IMR-90 (cell line): ENCODE measurements at regions not wholly inside any gene's neighbourhood (a gene's known extent, or its start where the extent isn't known, plus 50 kb on each side); places are given as distances from the start of the nearest gene placed in this dataset.

Experiments
- ATAC-seq: fragments of 200-7000 bp; cut with Tn5 transposase; 2 replicates; pipeline ENCODE4 v1.9.1; 2020; ENCODE audit warnings: low read depth, mild to moderate bottlenecking, moderate library complexity
- BruUV-seq: library from RNA; stranded (reverse); fragments of 400-500 nt; replicated peaks from 2 replicates; lab custom pipeline; 2021; lab: Mats Ljungman, UMichigan
- CTCF ChIA-PET: fragments of 300-600 bp; formaldehyde crosslinking; extraction: SDS; loops from one replicate; lab custom pipeline; 2021; ENCODE audit warnings: antibody characterized with exemption; lab: Yijun Ruan, JAX
- POLR2A ChIA-PET: fragments of 300-600 bp; sonication (Branson Sonifier 250); formaldehyde crosslinking; loops from one replicate; lab custom pipeline; 2022; ENCODE audit warnings: antibody characterized with exemption; ENCODE audit not compliant: unreplicated experiment; lab: Charles Lee
- DNase-seq: peaks from one replicate; pipeline ENCODE4 v3.0.0; 2013
- H2AFZ ChIP-seq: replicated peaks from 2 replicates; pipeline ENCODE3; 2013; ENCODE audit warnings: low read length, mild to moderate bottlenecking; ENCODE audit not compliant: poor library complexity
- H2AK5ac ChIP-seq: 2 replicates; pipeline ENCODE4 v1.6.1; 2013; ENCODE audit warnings: low read depth, low read length, inconsistent platforms
- H2AK9ac ChIP-seq: replicated peaks from 2 replicates; pipeline ENCODE3; 2013; ENCODE audit warnings: mild to moderate bottlenecking, low read depth, low read length, moderate library complexity; ENCODE audit not compliant: poor library complexity
- H2BK120ac ChIP-seq: 2 replicates; pipeline ENCODE4 v1.6.1; 2013; ENCODE audit warnings: low read depth, low read length, inconsistent platforms
- H2BK15ac ChIP-seq: 3 replicates; pipeline ENCODE4 v1.6.1; 2013; ENCODE audit warnings: low read depth, low read length, inconsistent platforms
- H2BK20ac ChIP-seq: 2 replicates; pipeline ENCODE4 v1.6.1; 2013; ENCODE audit warnings: low read depth, mild to moderate bottlenecking, inconsistent platforms, low read length, moderate library complexity
- H2BK5ac ChIP-seq: 2 replicates; pipeline ENCODE4 v1.6.1; 2013; ENCODE audit warnings: mild to moderate bottlenecking, low read depth, low read length, inconsistent platforms; ENCODE audit not compliant: poor library complexity, severe bottlenecking
- H3K14ac ChIP-seq: replicated peaks from 2 replicates; pipeline ENCODE4 v1.6.1; 2013; ENCODE audit warnings: low read depth, low read length, inconsistent platforms
- H3K18ac ChIP-seq: 2 replicates; pipeline ENCODE4 v1.6.1; 2013; ENCODE audit warnings: low read depth, low read length, control low read depth
- H3K23ac ChIP-seq: 2 replicates; pipeline ENCODE4 v1.6.1; 2013; ENCODE audit warnings: low read depth, low read length, inconsistent platforms
- H3K27ac ChIP-seq: 2 replicates; pipeline ENCODE4 v1.5.1; 2013; ENCODE audit warnings: mild to moderate bottlenecking, control low read depth, low read length; ENCODE audit not compliant: insufficient read depth
- H3K27me3 ChIP-seq: 2 replicates; pipeline ENCODE4 v1.6.1; 2013; ENCODE audit warnings: low read length; ENCODE audit not compliant: control insufficient read depth, insufficient read depth
- H3K36me3 ChIP-seq: 2 replicates; pipeline ENCODE4 v1.6.1; 2013; ENCODE audit warnings: low read length, mixed read lengths; ENCODE audit not compliant: control insufficient read depth, insufficient read depth
- H3K4ac ChIP-seq: 2 replicates; pipeline ENCODE4 v1.6.1; 2013; ENCODE audit warnings: low read depth, low read length, inconsistent platforms
- H3K4me1 ChIP-seq: 2 replicates; pipeline ENCODE4 v1.6.1; 2013; ENCODE audit warnings: low read length, mixed read lengths; ENCODE audit not compliant: control insufficient read depth, insufficient read depth
- H3K4me2 ChIP-seq: 2 replicates; pipeline ENCODE4 v1.6.1; 2013; ENCODE audit warnings: low read depth, mild to moderate bottlenecking, control low read depth, low read length, moderate library complexity
- H3K4me3 ChIP-seq: 2 replicates; pipeline ENCODE4 v1.5.1; 2013; ENCODE audit warnings: low read depth, mild to moderate bottlenecking, control low read depth, low read length, moderate library complexity; ENCODE audit not compliant: insufficient read depth
- H3K56ac ChIP-seq: 2 replicates; pipeline ENCODE4 v1.6.1; 2013; ENCODE audit warnings: low read length, inconsistent platforms; ENCODE audit not compliant: insufficient read depth; ENCODE audit errors: extremely low read depth
- H3K79me1 ChIP-seq, 2 experiments: 2 replicates each; pipeline ENCODE4 v1.6.1; 2013; ENCODE audit warnings: low read length in 2 of 2, inconsistent platforms in 1 of 2, low read depth in 1 of 2
- H3K9ac ChIP-seq: 2 replicates; pipeline ENCODE4 v1.6.1; 2013; ENCODE audit warnings: low read depth, low read length, control low read depth
- H3K9me1 ChIP-seq: 2 replicates; pipeline ENCODE4 v1.6.1; 2013; ENCODE audit warnings: low read length, inconsistent platforms; ENCODE audit not compliant: insufficient read depth
- H3K9me3 ChIP-seq: 2 replicates; pipeline ENCODE4 v1.6.1; 2013; ENCODE audit warnings: low read length; ENCODE audit not compliant: control insufficient read depth, insufficient read depth
- H4K20me1 ChIP-seq: 2 replicates; pipeline ENCODE4 v1.6.1; 2013; ENCODE audit warnings: low read length, inconsistent platforms; ENCODE audit not compliant: insufficient read depth
- H4K5ac ChIP-seq: 2 replicates; pipeline ENCODE4 v1.6.1; 2013; ENCODE audit warnings: mild to moderate bottlenecking, low read depth, low read length, control low read depth
- H4K8ac ChIP-seq, 2 experiments: 2 replicates each; pipeline ENCODE4 v1.6.1; 2013; ENCODE audit warnings: low read depth in 2 of 2, low read length in 2 of 2, control low read depth in 1 of 2, inconsistent platforms in 1 of 2
- H4K91ac ChIP-seq: 2 replicates; pipeline ENCODE4 v1.6.1; 2013; ENCODE audit warnings: low read depth, low read length, inconsistent platforms; ENCODE audit not compliant: insufficient read depth
- BHLHE40 ChIP-seq: fragments of 150-350 bp; IDR thresholded peaks from 2 replicates; pipeline ENCODE4 v1.6.1; 2016; ENCODE audit warnings: mild to moderate bottlenecking, low read depth, low read length
- CEBPB ChIP-seq: IDR thresholded peaks from 2 replicates; pipeline ENCODE4 v1.6.1; 2012; ENCODE audit warnings: low read depth, low read length, improper control_type of control experiment
- CHD1 ChIP-seq: IDR thresholded peaks from 2 replicates; pipeline ENCODE4 v1.6.1; 2012; ENCODE audit warnings: low read depth, low read length, improper control_type of control experiment
- FOS ChIP-seq: fragments of 150-350 bp; IDR thresholded peaks from 2 replicates; pipeline ENCODE4 v1.6.1; 2016; ENCODE audit warnings: low read depth, low read length
- MAFK ChIP-seq: IDR thresholded peaks from 2 replicates; pipeline ENCODE4 v1.6.1; 2012; ENCODE audit warnings: low read depth, low read length, improper control_type of control experiment
- MAZ ChIP-seq: IDR thresholded peaks from 2 replicates; pipeline ENCODE4 v1.6.1; 2012; ENCODE audit warnings: low read depth, mild to moderate bottlenecking, low read length, improper control_type of control experiment, moderate library complexity, borderline replicate concordance
- MXI1 ChIP-seq: IDR thresholded peaks from 2 replicates; pipeline ENCODE4 v1.6.1; 2012; ENCODE audit warnings: low read depth, mild to moderate bottlenecking, low read length, moderate library complexity, borderline replicate concordance
- NFE2L2 ChIP-seq: fragments of 150-350 bp; IDR thresholded peaks from 2 replicates; pipeline ENCODE4 v1.6.1; 2016; ENCODE audit warnings: low read depth, mild to moderate bottlenecking, low read length
- POLR2A ChIP-seq: IDR thresholded peaks from 2 replicates; pipeline ENCODE4 v1.6.1; 2012; ENCODE audit warnings: mild to moderate bottlenecking, low read depth, low read length
- RAD21 ChIP-seq: IDR thresholded peaks from 2 replicates; pipeline ENCODE4 v1.6.1; 2012; ENCODE audit warnings: low read length, improper control_type of control experiment
- RCOR1 ChIP-seq: IDR thresholded peaks from 2 replicates; pipeline ENCODE4 v1.6.1; 2012; ENCODE audit warnings: mild to moderate bottlenecking, low read length, improper control_type of control experiment; ENCODE audit not compliant: insufficient replicate concordance
- RFX5 ChIP-seq: IDR thresholded peaks from 2 replicates; pipeline ENCODE4 v1.8.0; 2012; ENCODE audit warnings: low read depth, mild to moderate bottlenecking, low read length, moderate library complexity
- SMC3 ChIP-seq: fragments of 150-350 bp; IDR thresholded peaks from 2 replicates; pipeline ENCODE4 v1.6.1; 2016; ENCODE audit warnings: low read depth, mild to moderate bottlenecking, antibody characterized with exemption, low read length, moderate library complexity
- WGBS, 2 experiments: methylation state at CpG; one replicate each; pipeline versions ENCODE4 v1.1.5 to v1.1.7; 2013; ENCODE audit warnings: missing lambda C conversion rate in 2 of 2; ENCODE audit not compliant: insufficient read length in 1 of 2; ENCODE audit errors: extremely low coverage in 2 of 2; 5-methylcytosine and 5-hydroxymethylcytosine counted together
- dilution Hi-C: fragments of 300-500 bp; cut with HindIII; formaldehyde crosslinking; loops from one replicate; pipeline ENCODE4 v1.14.3; 2018; ENCODE audit warnings: low sequenced_read_pairs; ENCODE audit not compliant: unreplicated experiment
- in situ Hi-C: fragments of 300-500 bp; cut with MboI; formaldehyde crosslinking; loops from 3 replicates; pipeline ENCODE4 v1.14.3; 2019; ENCODE audit warnings: low sequenced_read_pairs, inconsistent platforms, mixed read lengths
- intact Hi-C: fragments of 100-400 bp; cut with micrococcal nuclease; formaldehyde crosslinking; loops from 2 replicates; pipeline ENCODE4 v1.10.0; 2022
- TF ChIP-seq, protein P1 (sequence below): conservative IDR thresholded peaks from 2 replicates; pipeline ENCODE4 v1.5.1; 2012; ENCODE audit warnings: mild to moderate bottlenecking, low read depth, low read length, improper control_type of control experiment
- TF ChIP-seq, protein P2 (sequence below): fragments of 150-350 bp; IDR thresholded peaks from 2 replicates; pipeline ENCODE4 v1.6.1; 2017; ENCODE audit warnings: mild to moderate bottlenecking, antibody characterized with exemption, low read length, low read depth
- TF ChIP-seq, protein P3 (sequence below): fragments of 150-350 bp; IDR thresholded peaks from 2 replicates; pipeline ENCODE4 v1.6.1; 2016; ENCODE audit warnings: low read depth, mild to moderate bottlenecking, low read length, moderate library complexity, borderline replicate concordance

DNA sequence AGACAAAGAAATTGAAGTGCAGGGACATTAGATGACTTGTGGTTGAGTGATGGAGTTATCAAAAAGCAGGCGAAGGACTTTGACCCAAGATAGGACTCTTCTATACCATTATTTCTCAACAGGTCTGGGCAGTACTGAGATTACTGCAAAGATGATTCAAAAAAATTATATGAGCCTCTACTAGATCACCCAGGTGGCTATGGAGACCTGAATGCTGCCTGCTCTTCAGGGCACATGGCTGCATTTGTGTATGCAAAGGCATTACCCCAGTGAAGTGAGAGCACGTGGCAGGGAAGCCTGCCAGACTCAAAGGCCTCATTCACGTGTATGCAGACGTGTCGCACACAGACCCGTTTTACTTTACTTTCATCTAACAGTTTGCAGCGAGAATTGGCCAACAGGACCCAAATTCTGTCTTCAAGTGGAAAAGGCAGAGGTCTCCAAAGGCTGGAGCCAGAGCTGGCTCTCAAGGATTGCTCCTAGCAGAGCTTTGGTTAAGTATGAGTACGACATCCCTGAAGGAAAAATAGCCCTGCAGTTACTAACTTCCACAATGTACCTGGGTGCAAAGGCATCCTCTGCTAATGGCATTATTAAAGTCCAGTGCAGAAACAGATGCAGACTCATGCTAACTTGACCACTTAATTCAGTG, 113.8 kb upstream of the ARMC2 start:
- Histone ChIP-seq H3K36me3 (no peaks in the 10 kb centered on the region), H2AK5ac (no peak overlapping the region), H4K8ac (no peak overlapping the region), H3K79me1 (peaks cover 0 to 7% of the 10 kb centered on the region in 2 experiments; a peak in 1 of 4 replicates), H2AFZ (peak overlapping the region; percentile 46), H3K9me3 (no peaks in the 10 kb centered on the region), H2AK9ac (no peak overlapping the region), H3K23ac (no peak overlapping the region), H3K14ac (no peak overlapping the region), H4K20me1 (no peaks in the 10 kb centered on the region), H2BK15ac (no peak overlapping the region), H2BK5ac (no peak overlapping the region), H3K4ac (no peak overlapping the region), H3K4me3 (no peak overlapping the region), H3K9ac (no peak overlapping the region), H3K56ac (no peak overlapping the region), H4K5ac (no peak overlapping the region), H3K4me1 (peaks cover 20% of the 10 kb centered on the region), H2BK120ac (no peak overlapping the region), H3K9me1 (peaks cover 15% of the 10 kb centered on the region; the same call in 1 of the 2 replicates), H3K27ac (no peak overlapping the region), H4K91ac (no peak overlapping the region), H3K27me3 (no peaks in the 10 kb centered on the region), H3K18ac (no peak overlapping the region), H2BK20ac (0 out of 2 replicates have a peak overlapping the region, but pooled peaks have one; percentile 47), H3K4me2 (no peak overlapping the region)
- 71% methylated on average over 5 of the region's 8 CpGs; no CpG with 5 or more reads in 1 of the 2 experiments for WGBS, 2 experiments
- POLR2A ChIA-PET = interaction anchor here (0.6 kb wide), 1 partner anchor 928 kb away, joined by 5 read pairs; no protein-coding TSS in a partner anchor
- BruUV-seq = no TSS peak
- CTCF ChIA-PET = no interaction called here
- DNase-seq = no peak
- dilution Hi-C loops = no loop called here
- no peak for ATAC-seq
- intact Hi-C loops = no loop called here
- in situ Hi-C loops = no loop called here
- no peak for TF ChIP-seq CHD1
- TF ChIP-seq, protein P1, sequence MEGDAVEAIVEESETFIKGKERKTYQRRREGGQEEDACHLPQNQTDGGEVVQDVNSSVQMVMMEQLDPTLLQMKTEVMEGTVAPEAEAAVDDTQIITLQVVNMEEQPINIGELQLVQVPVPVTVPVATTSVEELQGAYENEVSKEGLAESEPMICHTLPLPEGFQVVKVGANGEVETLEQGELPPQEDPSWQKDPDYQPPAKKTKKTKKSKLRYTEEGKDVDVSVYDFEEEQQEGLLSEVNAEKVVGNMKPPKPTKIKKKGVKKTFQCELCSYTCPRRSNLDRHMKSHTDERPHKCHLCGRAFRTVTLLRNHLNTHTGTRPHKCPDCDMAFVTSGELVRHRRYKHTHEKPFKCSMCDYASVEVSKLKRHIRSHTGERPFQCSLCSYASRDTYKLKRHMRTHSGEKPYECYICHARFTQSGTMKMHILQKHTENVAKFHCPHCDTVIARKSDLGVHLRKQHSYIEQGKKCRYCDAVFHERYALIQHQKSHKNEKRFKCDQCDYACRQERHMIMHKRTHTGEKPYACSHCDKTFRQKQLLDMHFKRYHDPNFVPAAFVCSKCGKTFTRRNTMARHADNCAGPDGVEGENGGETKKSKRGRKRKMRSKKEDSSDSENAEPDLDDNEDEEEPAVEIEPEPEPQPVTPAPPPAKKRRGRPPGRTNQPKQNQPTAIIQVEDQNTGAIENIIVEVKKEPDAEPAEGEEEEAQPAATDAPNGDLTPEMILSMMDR = no peak
- TF ChIP-seq, protein P2, sequence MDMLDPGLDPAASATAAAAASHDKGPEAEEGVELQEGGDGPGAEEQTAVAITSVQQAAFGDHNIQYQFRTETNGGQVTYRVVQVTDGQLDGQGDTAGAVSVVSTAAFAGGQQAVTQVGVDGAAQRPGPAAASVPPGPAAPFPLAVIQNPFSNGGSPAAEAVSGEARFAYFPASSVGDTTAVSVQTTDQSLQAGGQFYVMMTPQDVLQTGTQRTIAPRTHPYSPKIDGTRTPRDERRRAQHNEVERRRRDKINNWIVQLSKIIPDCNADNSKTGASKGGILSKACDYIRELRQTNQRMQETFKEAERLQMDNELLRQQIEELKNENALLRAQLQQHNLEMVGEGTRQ = no peak
- no peak for TF ChIP-seq NFE2L2
- no peak for TF ChIP-seq BHLHE40
- TF ChIP-seq SMC3 = no peak
- TF ChIP-seq MAZ = no peak
- TF ChIP-seq MXI1 = no peak
- no peak for TF ChIP-seq POLR2A
- no peak for TF ChIP-seq RFX5
- TF ChIP-seq RAD21 = no peak
- TF ChIP-seq, protein P3, sequence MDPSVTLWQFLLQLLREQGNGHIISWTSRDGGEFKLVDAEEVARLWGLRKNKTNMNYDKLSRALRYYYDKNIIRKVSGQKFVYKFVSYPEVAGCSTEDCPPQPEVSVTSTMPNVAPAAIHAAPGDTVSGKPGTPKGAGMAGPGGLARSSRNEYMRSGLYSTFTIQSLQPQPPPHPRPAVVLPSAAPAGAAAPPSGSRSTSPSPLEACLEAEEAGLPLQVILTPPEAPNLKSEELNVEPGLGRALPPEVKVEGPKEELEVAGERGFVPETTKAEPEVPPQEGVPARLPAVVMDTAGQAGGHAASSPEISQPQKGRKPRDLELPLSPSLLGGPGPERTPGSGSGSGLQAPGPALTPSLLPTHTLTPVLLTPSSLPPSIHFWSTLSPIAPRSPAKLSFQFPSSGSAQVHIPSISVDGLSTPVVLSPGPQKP = no peak
- TF ChIP-seq CEBPB = no peak
- no peak for TF ChIP-seq FOS
- TF ChIP-seq RCOR1 = no peak
- no peak for TF ChIP-seq MAFK
